ENCODE measurements at regions not wholly inside any gene's neighbourhood (a gene's known extent, or its start where the extent isn't known, plus 50 kb on each side); places are given as distances from the start of the nearest gene placed in this dataset.
A peak's percentile ranks its signal among the peaks of the same experiment; 100 is the strongest.
"Not testable (repeated sequence)": the region's sequence is repeated elsewhere in the genome, so short reads cannot be mapped to it uniquely, and the experiment has no call there.

- Histone ChIP-seq H3K4me3 (no peak overlapping the region), H3K27ac (no peak overlapping the region), H3K27me3 (no peaks in the 10 kb centered on the region), H3K9me3 (replicated peaks) (no peaks in the 10 kb centered on the region), H3K4me1 (no peaks in the 10 kb centered on the region), H3K36me3 (no peaks in the 10 kb centered on the region)
- DNase-seq: no peak
Observed at GRCh38 chr3:869734-870133, 223.1 kb upstream of the CNTN6 start.

- DNase-seq: no peak
- H3K27ac ChIP-seq: no peak overlapping the region
- H3K36me3 ChIP-seq: no peaks in the 10 kb centered on the region
- no peaks in the 10 kb centered on the region for H3K27me3 ChIP-seq
- H3K4me1 ChIP-seq: no peaks in the 10 kb centered on the region
- H3K4me3 ChIP-seq: no peak overlapping the region
- H3K9me3 ChIP-seq (replicated peaks): no peaks in the 10 kb centered on the region
Observed at GRCh38 chr3:871651-872050, 221.2 kb upstream of the CNTN6 start.

GRCh38 chr3:877001-877400 lies 215.8 kb upstream of the CNTN6 start:
- H3K4me1 ChIP-seq: no peaks in the 10 kb centered on the region
- no peaks in the 10 kb centered on the region for H3K9me3 ChIP-seq (replicated peaks)
- no peak for DNase-seq
- no peaks in the 10 kb centered on the region for H3K36me3 ChIP-seq
- H3K27me3 ChIP-seq: no peaks in the 10 kb centered on the region
- H3K4me3 ChIP-seq: no peak overlapping the region
- no peak overlapping the region for H3K27ac ChIP-seq

GRCh38 chr3:878746-879145 lies 214.1 kb upstream of the CNTN6 start:
- Histone ChIP-seq H3K4me3 (no peak overlapping the region), H3K36me3 (no peaks in the 10 kb centered on the region), H3K4me1 (no peaks in the 10 kb centered on the region), H3K27ac (no peak overlapping the region), H3K9me3 (replicated peaks) (no peaks in the 10 kb centered on the region), H3K27me3 (no peaks in the 10 kb centered on the region)
- DNase-seq: no peak

- no peak for DNase-seq
- Histone ChIP-seq H3K4me3 (no peak overlapping the region), H3K27ac (no peak overlapping the region), H3K9me3 (replicated peaks) (no peaks in the 10 kb centered on the region), H3K27me3 (no peaks in the 10 kb centered on the region), H3K36me3 (no peaks in the 10 kb centered on the region), H3K4me1 (no peaks in the 10 kb centered on the region)
Observed at GRCh38 chr3:880371-880770, 212.5 kb upstream of the CNTN6 start.

- no peaks in the 10 kb centered on the region for H3K9me3 ChIP-seq (replicated peaks)
- H3K27me3 ChIP-seq: no peaks in the 10 kb centered on the region
- H3K27ac ChIP-seq: no peak overlapping the region
- H3K4me1 ChIP-seq: no peaks in the 10 kb centered on the region
- no peak for DNase-seq
- H3K4me3 ChIP-seq: no peak overlapping the region
- H3K36me3 ChIP-seq: no peaks in the 10 kb centered on the region
Observed at GRCh38 chr3:882533-882932, 210.3 kb upstream of the CNTN6 start.

GRCh38 chr3:901953-902778 lies 190.7 kb upstream of the CNTN6 start:
- DNase-seq: peak in 1 of 2 experiments; percentile 30
- no peak overlapping the region for H3K4me3 ChIP-seq
- no peaks in the 10 kb centered on the region for H3K27me3 ChIP-seq
- no peak overlapping the region for H3K27ac ChIP-seq
- no peaks in the 10 kb centered on the region for H3K9me3 ChIP-seq (replicated peaks)
- no peaks in the 10 kb centered on the region for H3K4me1 ChIP-seq
- no peaks in the 10 kb centered on the region for H3K36me3 ChIP-seq

- no peak overlapping the region for H3K4me3 ChIP-seq
- no peaks in the 10 kb centered on the region for H3K9me3 ChIP-seq (replicated peaks)
- H3K27me3 ChIP-seq: no peaks in the 10 kb centered on the region
- H3K4me1 ChIP-seq: no peaks in the 10 kb centered on the region
- DNase-seq: no peak
- H3K36me3 ChIP-seq: no peaks in the 10 kb centered on the region
- no peak overlapping the region for H3K27ac ChIP-seq
Observed at GRCh38 chr3:905217-905616, 187.6 kb upstream of the CNTN6 start.

GRCh38 chr3:906739-907138 lies 186.1 kb upstream of the CNTN6 start:
- DNase-seq: no peak
- Histone ChIP-seq H3K27me3 (no peaks in the 10 kb centered on the region), H3K27ac (no peak overlapping the region), H3K4me1 (no peaks in the 10 kb centered on the region), H3K4me3 (no peak overlapping the region), H3K36me3 (no peaks in the 10 kb centered on the region), H3K9me3 (replicated peaks) (no peaks in the 10 kb centered on the region)

- Histone ChIP-seq H3K36me3 (no peaks in the 10 kb centered on the region), H3K27me3 (no peaks in the 10 kb centered on the region), H3K9me3 (replicated peaks) (no peaks in the 10 kb centered on the region), H3K4me3 (no peak overlapping the region), H3K27ac (no peak overlapping the region), H3K4me1 (no peaks in the 10 kb centered on the region)
- DNase-seq: peak; percentile 3 to 32
Observed at GRCh38 chr3:908839-909238, 184.0 kb upstream of the CNTN6 start.

- H3K9me3 ChIP-seq (replicated peaks); H3K4me3 ChIP-seq; H3K27ac ChIP-seq; DNase-seq; H3K27me3 ChIP-seq; H3K4me1 ChIP-seq; H3K36me3 ChIP-seq: not testable (repeated sequence)
Observed at GRCh38 chr3:912717-913116, 180.1 kb upstream of the CNTN6 start.

- Histone ChIP-seq H3K27me3 (no peaks in the 10 kb centered on the region), H3K9me3 (replicated peaks) (no peaks in the 10 kb centered on the region)
- no peak for DNase-seq
Observed at GRCh38 chr3:923161-923910, 169.5 kb upstream of the CNTN6 start.

GRCh38 chr3:930866-931265 lies 162.0 kb upstream of the CNTN6 start:
- Histone ChIP-seq H3K36me3 (no peaks in the 10 kb centered on the region), H3K27ac (no peak overlapping the region), H3K4me3 (no peak overlapping the region), H3K27me3 (no peaks in the 10 kb centered on the region), H3K4me1 (no peaks in the 10 kb centered on the region), H3K9me3 (replicated peaks) (no peaks in the 10 kb centered on the region)
- no peak for DNase-seq

More at GRCh38 chr3:923161-923910, 169.5 kb upstream of the CNTN6 start:
- H3K27ac ChIP-seq: no peak overlapping the region
- no peaks in the 10 kb centered on the region for H3K36me3 ChIP-seq
- H3K4me1 ChIP-seq: no peaks in the 10 kb centered on the region
- H3K4me3 ChIP-seq: no peak overlapping the region

GRCh38 chr3:933326-933725 lies 159.5 kb upstream of the CNTN6 start:
- H3K27ac ChIP-seq: no peak overlapping the region
- H3K4me1 ChIP-seq: no peaks in the 10 kb centered on the region
- DNase-seq: no peak
- no peaks in the 10 kb centered on the region for H3K36me3 ChIP-seq
- no peaks in the 10 kb centered on the region for H3K9me3 ChIP-seq (replicated peaks)
- no peaks in the 10 kb centered on the region for H3K27me3 ChIP-seq
- no peak overlapping the region for H3K4me3 ChIP-seq

- no peaks in the 10 kb centered on the region for H3K36me3 ChIP-seq
- H3K4me3 ChIP-seq: no peak overlapping the region
- DNase-seq: no peak
- no peaks in the 10 kb centered on the region for H3K4me1 ChIP-seq
- no peaks in the 10 kb centered on the region for H3K9me3 ChIP-seq (replicated peaks)
- no peaks in the 10 kb centered on the region for H3K27me3 ChIP-seq
- no peak overlapping the region for H3K27ac ChIP-seq
Observed at GRCh38 chr3:944786-945185, 148.0 kb upstream of the CNTN6 start.

GRCh38 chr3:945738-946137 lies 147.1 kb upstream of the CNTN6 start:
- Histone ChIP-seq H3K4me1 (no peaks in the 10 kb centered on the region), H3K36me3 (no peaks in the 10 kb centered on the region), H3K4me3 (no peak overlapping the region), H3K27me3 (no peaks in the 10 kb centered on the region), H3K9me3 (replicated peaks) (no peaks in the 10 kb centered on the region), H3K27ac (no peak overlapping the region)
- no peak for DNase-seq

All from SJCRH30 (cell line).